GM18511 (cell line): ENCODE measurements at regions not wholly inside any gene's neighbourhood (a gene's known extent, or its start where the extent isn't known, plus 50 kb on each side); places are given as distances from the start of the nearest gene placed in this dataset.
A peak's percentile ranks its signal among the peaks of the same experiment; 100 is the strongest.
"Not testable (repeated sequence)": the region's sequence is repeated elsewhere in the genome, so short reads cannot be mapped to it uniquely, and the experiment has no call there.

ENCODE experiments used
- ATAC-seq: cut with Tn5 transposase; IDR thresholded peaks from one replicate; pipeline ENCODE4 v1.9.1; 2021; ENCODE audit warnings: mild to moderate bottlenecking, moderate library complexity; ENCODE audit not compliant: unreplicated experiment

DNA sequence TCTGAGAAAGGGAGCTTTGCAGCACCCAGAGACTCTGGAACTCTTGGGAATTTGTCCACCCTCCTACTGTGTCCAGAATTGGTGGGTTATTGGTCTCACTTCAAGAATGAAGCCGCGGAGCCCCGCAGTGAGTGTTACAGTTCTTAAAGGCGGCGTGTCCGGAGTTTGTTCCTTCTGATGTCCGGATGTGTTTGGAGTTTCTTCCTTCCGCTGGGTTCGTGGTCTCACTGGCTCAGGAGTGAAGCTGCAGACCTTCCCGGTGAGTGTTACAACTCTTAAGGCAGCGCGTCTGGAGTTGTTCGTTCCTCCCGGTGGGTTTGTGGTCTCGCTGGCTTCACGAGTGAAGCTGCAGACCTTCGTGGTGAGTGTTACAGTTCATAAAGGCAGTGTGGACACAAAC is 824.7 kb downstream of the LRRTM4 start:
- not testable (repeated sequence) for ATAC-seq

DNA sequence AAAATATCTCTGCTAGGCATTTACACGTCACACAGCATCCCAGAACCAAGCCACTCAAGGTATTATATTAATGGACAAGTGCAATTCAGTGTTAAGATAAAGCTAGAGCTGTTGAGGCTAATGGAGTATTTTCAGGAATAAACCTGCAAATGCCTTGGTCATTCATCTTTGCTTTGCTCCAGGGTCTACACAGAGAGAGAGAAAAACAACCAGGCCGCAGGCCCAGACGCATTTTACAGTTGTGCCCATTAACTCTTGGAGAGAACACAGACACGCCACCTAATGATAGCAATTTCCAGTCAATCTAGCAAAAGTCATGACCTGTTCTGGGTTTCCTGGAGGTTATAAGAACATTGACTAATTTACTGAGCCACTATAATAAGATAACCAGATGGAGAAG is 829.3 kb downstream of the LRRTM4 start:
- no peak for ATAC-seq

DNA sequence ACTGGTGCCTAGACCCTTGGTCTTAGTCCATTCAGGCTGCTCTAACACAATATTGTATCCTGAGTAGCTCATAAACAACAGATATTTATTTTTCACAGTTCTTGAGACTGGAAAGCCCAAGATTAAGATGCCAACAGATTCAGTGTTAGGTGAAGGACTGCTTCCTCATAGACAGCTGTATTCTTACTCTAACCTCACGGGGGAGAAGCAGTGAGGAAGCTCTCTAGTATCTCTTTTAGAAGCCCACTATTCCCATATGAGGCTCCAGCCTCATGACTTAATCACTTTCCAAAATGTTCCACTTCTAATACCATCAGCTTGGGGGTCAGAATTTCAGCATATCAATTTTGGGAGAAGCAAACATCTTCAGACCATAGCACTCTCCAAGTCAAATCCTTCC is 833.4 kb downstream of the LRRTM4 start:
- no peak for ATAC-seq

GRCh38 chr2:76687923-76688322 is 834.3 kb downstream of the LRRTM4 start:
- no peak for ATAC-seq

DNA sequence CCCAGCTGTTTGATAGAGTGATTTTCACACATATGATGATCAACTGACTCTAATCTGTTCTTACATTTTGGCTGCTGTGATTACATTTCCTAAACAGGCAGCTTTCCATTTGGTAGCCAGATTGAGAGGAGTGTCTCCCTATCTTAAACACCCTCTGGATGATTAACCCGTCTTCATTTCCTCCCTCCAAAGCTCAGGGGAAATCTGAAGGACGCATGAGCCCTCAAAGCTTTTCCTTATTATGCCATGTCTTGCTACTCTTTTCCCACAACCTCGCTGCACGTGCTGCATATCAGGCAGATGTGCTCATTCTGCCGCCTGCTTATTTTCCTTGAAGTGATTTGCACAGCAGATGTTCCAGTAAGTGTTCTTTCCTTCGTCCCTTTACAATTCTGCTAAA is 837.4 kb downstream of the LRRTM4 start:
- no peak for ATAC-seq

GRCh38 chr2:76679025-76679396 is 843.2 kb downstream of the LRRTM4 start:
- ATAC-seq: no peak

DNA sequence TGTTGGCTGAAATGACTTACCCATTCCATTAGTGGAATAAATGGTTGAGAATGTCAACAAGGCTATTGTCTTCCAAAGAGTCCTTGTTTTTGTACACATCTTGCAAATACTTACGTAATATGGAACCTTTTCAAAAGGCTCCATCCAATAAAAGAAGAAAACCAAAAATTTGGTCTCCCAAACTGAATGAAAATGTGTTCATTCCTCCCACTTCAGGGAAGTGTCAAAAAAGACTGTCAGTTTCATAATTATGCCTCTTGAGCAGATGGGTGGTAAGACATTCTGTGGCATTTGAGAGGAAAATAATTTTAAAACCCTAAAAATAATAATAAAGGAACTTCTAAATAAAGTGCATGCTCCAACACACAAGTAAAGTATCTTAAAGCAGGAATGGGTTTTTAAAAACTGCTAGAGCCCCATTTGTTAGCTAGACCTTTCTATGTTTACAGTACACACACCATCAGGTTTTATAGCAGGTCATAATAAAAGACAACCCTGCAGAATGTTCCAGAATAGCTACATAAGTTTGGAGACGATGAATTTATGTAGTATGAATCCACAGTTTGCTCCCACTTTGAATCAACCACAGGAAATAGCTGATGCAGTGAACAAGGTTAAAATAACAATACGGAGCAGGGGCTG is 843.7 kb downstream of the LRRTM4 start:
- ATAC-seq: no peak

DNA sequence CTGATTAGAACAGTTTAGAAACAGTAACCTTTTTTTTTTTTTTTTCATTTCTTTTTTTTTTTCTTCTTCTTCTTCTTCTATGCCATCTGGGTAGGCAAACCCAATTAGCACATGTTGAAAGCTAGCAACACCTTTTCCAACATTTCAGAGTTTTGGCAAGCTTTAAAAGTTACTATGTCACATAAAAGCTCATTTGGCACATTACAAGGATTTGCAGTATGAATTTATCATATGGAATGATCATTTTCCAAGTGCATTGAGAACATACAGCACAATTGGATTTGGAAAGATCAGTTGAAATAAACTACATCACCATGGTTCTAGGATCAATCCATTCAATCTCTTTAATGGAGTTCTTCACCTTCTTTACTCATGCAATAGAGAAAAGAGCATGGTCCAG is 847.0 kb downstream of the LRRTM4 start:
- no peak for ATAC-seq

- no peak for ATAC-seq
These were observed 849.4 kb downstream of the LRRTM4 start for GRCh38 chr2:76672798-76673197.

GRCh38 chr2:76669966-76670465 is 852.2 kb downstream of the LRRTM4 start:
- no peak for ATAC-seq

DNA sequence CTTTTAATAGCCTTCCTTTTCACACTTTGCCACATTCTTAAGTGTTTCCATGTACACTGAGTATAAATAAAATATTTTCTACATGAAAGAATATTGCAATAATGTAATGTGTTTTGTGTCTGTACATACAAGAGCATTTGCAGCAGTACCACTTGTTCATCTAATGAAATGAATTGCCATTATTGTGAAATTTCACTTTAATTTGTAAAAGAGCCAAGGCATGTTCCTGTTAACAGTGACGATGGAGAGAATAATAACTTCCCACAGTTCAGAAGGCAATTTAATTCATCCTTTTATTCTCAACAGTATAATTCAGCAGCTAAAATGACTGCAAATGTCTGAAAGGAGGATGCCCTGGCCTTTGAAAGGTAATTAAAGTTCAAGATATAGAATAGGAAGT is 853.9 kb downstream of the LRRTM4 start:
- no peak for ATAC-seq

GRCh38 chr2:76667821-76668271 is 854.3 kb downstream of the LRRTM4 start:
- no peak for ATAC-seq

DNA sequence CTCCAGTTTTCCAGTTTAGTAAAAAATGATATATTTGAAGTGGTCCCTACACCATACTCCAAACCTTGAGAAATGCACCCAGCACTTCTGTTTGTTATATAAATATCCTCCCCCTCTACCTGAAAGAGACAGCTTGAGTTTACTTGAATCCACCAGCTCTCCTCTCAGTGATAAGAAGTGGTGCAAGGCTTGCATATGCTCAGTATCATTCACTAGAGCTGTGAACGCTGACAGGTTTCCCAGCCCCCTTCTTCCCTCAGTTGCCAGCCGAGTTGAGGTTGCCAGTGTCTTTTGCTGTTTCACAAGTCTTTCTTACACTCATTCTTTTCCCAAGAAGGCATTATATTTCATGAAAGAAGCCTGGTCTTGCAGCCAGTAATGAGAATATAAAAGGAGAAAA is 880.0 kb downstream of the LRRTM4 start:
- ATAC-seq: no peak

- ATAC-seq: no peak
These were observed 880.7 kb downstream of the LRRTM4 start for GRCh38 chr2:76641506-76641905.

- no peak for ATAC-seq
These were observed 881.3 kb downstream of the LRRTM4 start for GRCh38 chr2:76640905-76641304.

- no peak for ATAC-seq
These were observed 883.0 kb downstream of the LRRTM4 start for GRCh38 chr2:76639171-76639680.

GRCh38 chr2:76633276-76633921 is 888.8 kb downstream of the LRRTM4 start:
- ATAC-seq: no peak

DNA sequence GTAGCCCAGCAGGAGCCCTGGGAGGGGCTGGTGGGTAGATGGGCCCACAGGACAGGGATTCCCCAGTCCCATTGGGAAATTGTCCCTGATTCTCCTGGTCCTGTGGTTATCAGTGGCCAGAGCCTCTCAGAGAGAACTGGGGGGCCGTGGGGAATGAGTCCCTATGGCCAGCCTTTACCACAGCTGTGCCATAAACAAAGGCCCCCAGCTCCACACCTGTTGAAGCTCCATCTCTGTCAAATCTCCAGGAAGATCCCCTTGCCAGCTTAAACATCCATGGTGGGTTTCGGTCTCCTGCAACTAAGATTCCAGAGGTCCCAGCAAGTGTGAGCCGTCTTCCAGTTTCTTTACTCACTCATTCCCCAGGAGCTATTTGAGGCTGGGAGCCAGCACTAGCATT is 897.1 kb downstream of the LRRTM4 start:
- no peak for ATAC-seq

DNA sequence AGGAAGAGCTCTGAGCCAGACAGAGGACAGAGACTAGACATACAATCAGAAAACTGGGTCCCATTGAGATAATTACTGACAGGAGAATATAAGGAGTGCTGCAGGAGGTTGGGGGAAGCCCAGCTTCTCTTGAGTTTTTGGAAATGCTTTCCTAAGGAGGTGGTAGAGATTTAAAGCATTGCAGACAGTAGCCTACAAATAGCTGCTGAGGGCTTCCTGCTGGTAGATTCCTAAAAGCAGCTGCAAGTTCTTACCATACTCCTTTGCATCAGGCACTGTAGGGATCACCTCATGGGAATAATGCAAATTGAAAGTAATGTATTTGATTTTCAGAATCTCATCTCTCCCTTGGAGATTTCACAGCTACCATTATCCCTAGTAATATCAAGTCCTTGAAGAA is 902.6 kb upstream of the GCFC2 start:
- no peak for ATAC-seq

DNA sequence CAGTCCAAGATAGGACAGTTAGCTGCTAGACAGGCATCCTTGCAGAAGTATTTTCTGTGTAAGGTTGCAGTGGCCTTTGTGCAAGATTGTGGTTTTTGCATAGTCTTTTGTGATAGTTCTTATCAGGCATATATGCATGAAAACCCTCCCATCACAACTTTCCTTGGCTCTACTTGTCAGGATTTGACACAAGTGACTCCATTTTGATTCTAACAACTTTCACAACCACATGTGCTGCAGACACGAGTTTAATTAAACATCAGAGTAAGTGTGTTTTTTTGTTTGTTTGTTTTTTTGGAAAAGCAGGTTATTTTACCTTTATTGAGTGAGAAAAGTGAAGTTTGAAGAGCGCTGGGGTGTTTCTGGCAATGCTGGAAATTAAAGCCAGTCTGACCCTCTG is 902.0 kb upstream of the GCFC2 start:
- no peak for ATAC-seq

GRCh38 chr2:76610451-76610850 is 899.7 kb upstream of the GCFC2 start:
- no peak for ATAC-seq

- peak; percentile 100 for ATAC-seq
These were observed 889.1 kb upstream of the GCFC2 start for GRCh38 chr2:76599732-76600368.
